ENCODE measurements at regions not wholly inside any gene's neighbourhood (a gene's known extent, or its start where the extent isn't known, plus 50 kb on each side); places are given as distances from the start of the nearest gene placed in this dataset.

DNA sequence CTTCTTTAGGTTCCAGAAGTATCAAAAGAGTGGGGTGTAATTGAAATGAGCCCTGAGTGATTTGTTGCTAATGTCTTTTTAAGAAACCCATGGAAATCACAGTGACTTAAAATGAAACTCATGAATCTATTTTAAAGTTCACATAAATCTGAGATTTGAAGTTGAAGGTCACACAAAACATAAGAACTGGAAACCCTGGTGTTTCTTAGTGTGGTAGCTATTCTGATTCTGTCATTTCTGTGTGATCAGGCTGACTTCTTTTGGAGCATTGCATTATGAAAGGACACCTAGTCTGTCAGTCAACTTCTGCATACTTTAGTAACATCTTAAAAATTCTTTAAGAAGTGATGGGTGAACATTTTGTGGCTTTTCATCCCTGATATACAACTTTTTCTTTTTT is 448.8 kb downstream of the TLE4 start:
- no peak for DNase-seq (ENCODE audit: extremely low spot score)
- TF ChIP-seq POLR2AphosphoS5 (IDR thresholded peaks at IDR 0.05) (no peak), POLR2A (IDR thresholded peaks at IDR 0.05; ENCODE audit: low read depth) (no peak), EP300 (IDR thresholded peaks at IDR 0.05) (no peak)
- TF ChIP-seq, protein P1, sequence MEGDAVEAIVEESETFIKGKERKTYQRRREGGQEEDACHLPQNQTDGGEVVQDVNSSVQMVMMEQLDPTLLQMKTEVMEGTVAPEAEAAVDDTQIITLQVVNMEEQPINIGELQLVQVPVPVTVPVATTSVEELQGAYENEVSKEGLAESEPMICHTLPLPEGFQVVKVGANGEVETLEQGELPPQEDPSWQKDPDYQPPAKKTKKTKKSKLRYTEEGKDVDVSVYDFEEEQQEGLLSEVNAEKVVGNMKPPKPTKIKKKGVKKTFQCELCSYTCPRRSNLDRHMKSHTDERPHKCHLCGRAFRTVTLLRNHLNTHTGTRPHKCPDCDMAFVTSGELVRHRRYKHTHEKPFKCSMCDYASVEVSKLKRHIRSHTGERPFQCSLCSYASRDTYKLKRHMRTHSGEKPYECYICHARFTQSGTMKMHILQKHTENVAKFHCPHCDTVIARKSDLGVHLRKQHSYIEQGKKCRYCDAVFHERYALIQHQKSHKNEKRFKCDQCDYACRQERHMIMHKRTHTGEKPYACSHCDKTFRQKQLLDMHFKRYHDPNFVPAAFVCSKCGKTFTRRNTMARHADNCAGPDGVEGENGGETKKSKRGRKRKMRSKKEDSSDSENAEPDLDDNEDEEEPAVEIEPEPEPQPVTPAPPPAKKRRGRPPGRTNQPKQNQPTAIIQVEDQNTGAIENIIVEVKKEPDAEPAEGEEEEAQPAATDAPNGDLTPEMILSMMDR (IDR thresholded peaks at IDR 0.05) = no peak
- H3K27ac ChIP-seq (replicated peaks in 1 of 4) = no peak overlapping the region
- H3K4me3 ChIP-seq = no peak overlapping the region
- no peaks in the 10 kb centered on the region for H3K27me3 ChIP-seq
- H3K4me1 ChIP-seq = no peaks in the 10 kb centered on the region
- no peaks in the 10 kb centered on the region for H3K9me3 ChIP-seq
- intact Hi-C loops (cut with DNase I) = no loop called here
- no peaks in the 10 kb centered on the region for H3K36me3 ChIP-seq

DNA sequence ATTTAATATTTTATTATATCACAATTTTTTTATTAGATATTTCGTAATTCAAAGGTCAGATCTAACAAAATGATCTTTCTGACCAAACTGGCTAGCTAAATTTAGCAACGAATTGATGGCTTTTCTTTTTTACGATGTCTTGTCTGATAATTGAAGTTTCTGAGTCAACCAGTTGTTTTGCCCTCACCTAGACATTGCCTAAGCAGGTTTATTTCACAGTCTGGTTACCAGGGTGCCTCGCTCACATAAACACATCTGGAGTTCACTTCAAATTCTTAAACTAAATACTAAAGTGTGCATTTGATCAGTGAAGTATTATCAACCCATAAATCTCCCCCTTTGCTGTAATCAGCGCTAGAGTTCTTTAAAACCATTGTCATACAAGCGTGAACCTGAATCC is 448.3 kb downstream of the TLE4 start:
- Histone ChIP-seq H3K36me3 (no peaks in the 10 kb centered on the region), H3K4me3 (no peak overlapping the region), H3K27me3 (no peaks in the 10 kb centered on the region), H3K4me1 (no peaks in the 10 kb centered on the region), H3K9me3 (no peaks in the 10 kb centered on the region), H3K27ac (replicated peaks in 1 of 4) (no peak overlapping the region)
- WGBS = 90% methylated on average over 6 of the region's 6 CpGs
- intact Hi-C loops (cut with DNase I) = no loop called here
- TF ChIP-seq POLR2AphosphoS5 (IDR thresholded peaks at IDR 0.05) = no peak
- no peak for TF ChIP-seq POLR2A (IDR thresholded peaks at IDR 0.05; ENCODE audit: low read depth)
- TF ChIP-seq, protein P1 (IDR thresholded peaks at IDR 0.05) = no peak
- no peak for TF ChIP-seq EP300 (IDR thresholded peaks at IDR 0.05)
- no peak for DNase-seq (ENCODE audit: extremely low spot score)

- Histone ChIP-seq H3K27ac (replicated peaks in 1 of 4) (no peak overlapping the region), H3K4me1 (no peaks in the 10 kb centered on the region), H3K27me3 (no peaks in the 10 kb centered on the region), H3K36me3 (no peaks in the 10 kb centered on the region), H3K4me3 (no peak overlapping the region), H3K9me3 (no peaks in the 10 kb centered on the region)
- no peak for DNase-seq (ENCODE audit: extremely low spot score)
- 94% methylated on average over 1 of the region's 1 CpG for WGBS
- TF ChIP-seq POLR2A (IDR thresholded peaks at IDR 0.05; ENCODE audit: low read depth) = no peak
- TF ChIP-seq, protein P1 (IDR thresholded peaks at IDR 0.05) = no peak
- no peak for TF ChIP-seq POLR2AphosphoS5 (IDR thresholded peaks at IDR 0.05)
- no peak for TF ChIP-seq EP300 (IDR thresholded peaks at IDR 0.05)
- intact Hi-C loops (cut with DNase I) = no loop called here
Measured at GRCh38 chr9:80013891-80014290, 442.1 kb downstream of the TLE4 start.

DNA sequence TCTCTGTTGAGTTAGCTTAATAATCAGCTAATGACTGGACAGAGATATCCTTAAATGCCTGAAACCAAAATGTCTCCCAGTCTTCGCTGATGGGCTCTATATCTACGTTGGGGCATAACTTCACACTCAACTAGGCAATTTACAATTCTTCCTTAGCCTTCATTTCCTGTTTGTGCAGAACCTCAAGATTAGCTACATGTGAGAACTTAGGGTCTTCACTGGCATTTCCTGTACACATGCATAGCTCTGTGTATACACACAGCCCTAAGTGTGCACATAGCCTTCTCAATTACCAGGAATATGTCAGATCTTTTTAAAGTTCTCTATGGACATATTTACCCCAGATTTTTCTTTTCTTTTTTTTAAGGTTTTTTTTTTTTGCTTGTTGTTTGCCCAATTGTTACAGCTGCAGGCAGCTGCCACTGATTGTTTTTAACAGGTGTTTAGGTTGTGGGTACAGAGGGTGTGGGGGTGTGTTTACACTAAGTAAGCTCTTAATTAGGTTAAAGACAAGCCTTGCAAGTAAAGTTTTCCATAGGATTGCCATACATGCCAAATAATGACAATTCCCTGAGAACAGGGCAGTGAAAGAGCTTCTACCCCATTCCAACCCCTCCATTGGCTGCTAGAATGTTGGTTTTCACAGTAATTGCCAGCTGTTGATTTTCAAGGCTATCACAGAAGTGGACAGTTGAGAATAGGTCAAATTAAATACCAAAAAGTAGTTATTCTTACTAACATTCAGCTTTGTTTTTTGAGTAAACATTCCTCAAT is 441.0 kb downstream of the TLE4 start:
- TF ChIP-seq, protein P1 (IDR thresholded peaks at IDR 0.05) = no peak
- no peak for TF ChIP-seq POLR2A (IDR thresholded peaks at IDR 0.05; ENCODE audit: low read depth)
- TF ChIP-seq POLR2AphosphoS5 (IDR thresholded peaks at IDR 0.05) = no peak
- TF ChIP-seq EP300 (IDR thresholded peaks at IDR 0.05) = no peak

GRCh38 chr9:80009204-80009603 is 437.4 kb downstream of the TLE4 start:
- Histone ChIP-seq H3K36me3 (no peaks in the 10 kb centered on the region), H3K9me3 (no peaks in the 10 kb centered on the region), H3K27ac (replicated peaks in 1 of 4) (no peak overlapping the region), H3K4me1 (peaks cover 0 to 9% (median 4%) of the 10 kb centered on the region in 4 donors), H3K27me3 (no peaks in the 10 kb centered on the region), H3K4me3 (no peak overlapping the region)
- intact Hi-C loops (cut with DNase I) = no loop called here
- TF ChIP-seq POLR2AphosphoS5 (IDR thresholded peaks at IDR 0.05) (no peak), EP300 (IDR thresholded peaks at IDR 0.05) (no peak), POLR2A (IDR thresholded peaks at IDR 0.05; ENCODE audit: low read depth) (no peak)
- TF ChIP-seq, protein P1 (IDR thresholded peaks at IDR 0.05) = no peak
- 83% methylated on average over 3 of the region's 3 CpGs for WGBS
- no peak for DNase-seq (ENCODE audit: extremely low spot score)

More for the DNA sequence above, 441.0 kb downstream of the TLE4 start:
- Histone ChIP-seq H3K27ac (replicated peaks in 1 of 4) (no peak overlapping the region), H3K27me3 (no peaks in the 10 kb centered on the region), H3K4me3 (no peak overlapping the region), H3K36me3 (no peaks in the 10 kb centered on the region), H3K4me1 (no peaks in the 10 kb centered on the region), H3K9me3 (no peaks in the 10 kb centered on the region)
- DNase-seq (ENCODE audit: extremely low spot score) = no peak
- WGBS = 98% methylated on average over 2 of the region's 2 CpGs
- intact Hi-C loops (cut with DNase I) = no loop called here
